NCI-H82 treated with DMSO at 0.1 percent for 48 hours (cell line): ENCODE measurements at regions not wholly inside any gene's neighbourhood (a gene's known extent, or its start where the extent isn't known, plus 50 kb on each side); places are given as distances from the start of the nearest gene placed in this dataset.
A peak's percentile ranks its signal among the peaks of the same experiment; 100 is the strongest.
"Not testable (repeated sequence)": the region's sequence is repeated elsewhere in the genome, so short reads cannot be mapped to it uniquely, and the experiment has no call there.

ENCODE experiments used
- DNase-seq: peaks from one replicate; lab custom pipeline; 2025; ENCODE audit not compliant: unreplicated experiment; lab: John Stamatoyannopoulos, UW

- no peak for DNase-seq
Observed at GRCh38 chr9:126056312-126057021, 270.2 kb upstream of the MVB12B start.

GRCh38 chr9:126057121-126057825 is 269.4 kb upstream of the MVB12B start:
- DNase-seq, result peak; percentile 74

GRCh38 chr9:126058011-126058531 is 268.6 kb upstream of the MVB12B start:
- DNase-seq, result peak; percentile 97

GRCh38 chr9:126058591-126058990 is 268.0 kb upstream of the MVB12B start:
- no peak for DNase-seq

- no peak for DNase-seq
Observed at GRCh38 chr9:126061575-126061974, 265.1 kb upstream of the MVB12B start.

GRCh38 chr9:126062158-126062886 is 264.3 kb upstream of the MVB12B start:
- DNase-seq, result no peak

- no peak for DNase-seq
Observed at GRCh38 chr9:126063326-126063725, 263.3 kb upstream of the MVB12B start.

GRCh38 chr9:126066131-126066530 is 260.5 kb upstream of the MVB12B start:
- DNase-seq, result no peak

GRCh38 chr9:126067031-126067734 is 259.4 kb upstream of the MVB12B start:
- DNase-seq, result no peak

GRCh38 chr9:126068534-126069230 is 257.9 kb upstream of the MVB12B start:
- DNase-seq, result no peak

- no peak for DNase-seq
Observed at GRCh38 chr9:126069400-126069955, 257.2 kb upstream of the MVB12B start.

GRCh38 chr9:126070058-126070655 is 256.5 kb upstream of the MVB12B start:
- no peak for DNase-seq

- no peak for DNase-seq
Observed at GRCh38 chr9:126071076-126071750, 255.4 kb upstream of the MVB12B start.

GRCh38 chr9:126077656-126078055 is 249.0 kb upstream of the MVB12B start:
- DNase-seq, result not testable (repeated sequence)

GRCh38 chr9:126080641-126081040 is 246.0 kb upstream of the MVB12B start:
- DNase-seq, result no peak

- DNase-seq, result no peak
Observed at GRCh38 chr9:126081746-126082145, 244.9 kb upstream of the MVB12B start.

GRCh38 chr9:126084008-126084407 is 242.6 kb upstream of the MVB12B start:
- no peak for DNase-seq

GRCh38 chr9:126084696-126085095 is 241.9 kb upstream of the MVB12B start:
- DNase-seq, result no peak

GRCh38 chr9:126085170-126085569 is 241.5 kb upstream of the MVB12B start:
- no peak for DNase-seq
